GF-D8 (cell line): ENCODE measurements at regions not wholly inside any gene's neighbourhood (a gene's known extent, or its start where the extent isn't known, plus 50 kb on each side); places are given as distances from the start of the nearest gene placed in this dataset.
"Not testable (repeated sequence)": the region's sequence is repeated elsewhere in the genome, so short reads cannot be mapped to it uniquely, and the experiment has no call there.

Source experiments
- DNase-seq: peaks from one replicate; lab custom pipeline; 2025; lab: John Stamatoyannopoulos, UW

- DNase-seq: no peak
Observed at GRCh38 chr13:55029280-55029679, 2000.7 kb downstream of the OLFM4 start.

DNA sequence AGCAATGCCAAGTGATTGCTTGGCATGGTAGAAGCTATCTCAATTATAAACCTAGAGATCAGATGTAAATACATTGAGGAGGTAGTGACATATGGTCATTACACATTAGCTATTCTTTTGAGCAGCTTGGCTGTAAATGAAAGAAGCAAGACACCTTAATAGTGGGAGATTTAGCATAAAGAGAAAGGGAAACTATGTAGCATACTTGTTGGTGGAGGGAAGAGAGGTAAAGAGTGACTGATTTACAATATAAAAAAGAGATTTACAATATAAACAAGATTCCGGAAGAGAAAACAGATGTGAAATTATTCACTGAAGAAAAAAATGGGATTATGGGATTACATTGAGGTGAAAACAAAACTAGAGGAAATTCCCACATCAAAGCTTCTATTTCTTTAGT is 2009.6 kb downstream of the OLFM4 start:
- no peak for DNase-seq

DNA sequence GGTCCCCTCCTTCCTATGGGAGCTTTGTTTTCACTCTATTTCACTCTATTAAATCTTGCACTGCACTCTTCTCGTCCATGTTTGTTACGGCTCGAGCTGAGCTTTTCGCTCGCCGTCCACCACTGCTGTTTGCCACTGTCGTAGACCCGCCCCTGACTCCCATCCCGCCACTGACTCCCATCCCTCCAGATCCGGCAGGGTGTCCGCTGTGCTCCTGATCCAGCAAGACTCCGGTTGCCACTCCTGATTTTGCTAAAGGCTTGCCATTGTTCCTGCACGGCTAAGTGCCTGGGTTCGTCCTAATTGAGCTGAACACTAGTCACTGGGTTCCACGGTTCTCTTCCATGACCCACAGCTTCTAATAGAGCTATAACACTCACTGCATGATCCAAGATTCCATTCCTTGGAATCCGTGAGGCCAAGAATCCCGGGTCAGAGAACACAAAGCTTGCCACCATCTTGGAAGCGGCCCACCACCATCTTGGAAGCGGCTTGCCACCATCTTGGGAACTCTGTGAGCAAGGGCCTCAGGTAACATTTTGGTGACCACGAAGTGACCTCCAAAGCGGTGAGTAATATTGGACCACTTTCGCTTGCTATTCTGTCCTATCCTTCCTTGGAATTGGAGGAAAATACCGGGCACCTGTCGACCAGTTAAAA is 2025.4 kb downstream of the OLFM4 start:
- DNase-seq: not testable (repeated sequence)

- DNase-seq: not testable (repeated sequence)
Observed at GRCh38 chr13:55055666-55056065, 2027.1 kb downstream of the OLFM4 start.

GRCh38 chr13:55062662-55063061 is 2034.0 kb downstream of the OLFM4 start:
- no peak for DNase-seq

- no peak for DNase-seq
Observed at GRCh38 chr13:55067946-55068345, 2039.3 kb downstream of the OLFM4 start.

DNA sequence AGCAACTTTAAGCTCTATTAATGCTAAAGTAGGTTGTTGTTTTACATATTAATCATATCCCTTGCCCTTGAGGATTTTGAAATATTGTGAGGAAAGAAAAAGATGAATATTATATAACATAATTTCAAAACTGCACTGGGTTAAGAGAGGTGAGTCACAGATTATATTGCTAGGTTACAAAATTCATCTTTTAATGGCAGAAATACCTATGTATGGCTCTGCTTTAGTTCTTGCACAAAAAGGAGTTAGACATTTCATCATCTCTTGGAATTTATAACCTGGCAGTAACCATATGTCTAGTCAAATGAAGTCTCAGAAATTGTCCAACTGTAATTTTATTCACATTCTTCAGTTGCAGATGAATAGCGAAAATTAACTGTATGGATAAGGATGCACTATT is 2041.1 kb downstream of the OLFM4 start:
- no peak for DNase-seq

DNA sequence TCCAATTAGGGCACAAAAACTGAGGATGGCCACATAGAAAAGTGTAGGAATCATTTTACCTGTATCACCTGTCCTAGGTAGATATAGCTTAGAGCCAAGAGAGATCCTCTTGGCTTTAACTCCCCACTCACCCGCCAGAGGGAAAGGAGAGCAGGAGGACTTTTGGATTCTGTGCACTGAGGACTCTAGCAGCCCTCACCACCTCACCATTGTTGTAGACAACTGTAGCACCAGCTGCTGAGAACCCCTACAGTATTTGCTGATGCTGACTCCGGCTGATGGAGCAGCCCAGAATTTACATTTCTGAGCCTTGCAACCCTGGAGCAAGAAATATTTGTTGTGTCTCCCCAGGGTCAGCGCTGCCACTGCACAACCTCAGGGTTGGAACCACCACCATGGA is 2044.4 kb downstream of the OLFM4 start:
- DNase-seq: no peak

GRCh38 chr13:55084630-55085029 is 2056.0 kb downstream of the OLFM4 start:
- no peak for DNase-seq

DNA sequence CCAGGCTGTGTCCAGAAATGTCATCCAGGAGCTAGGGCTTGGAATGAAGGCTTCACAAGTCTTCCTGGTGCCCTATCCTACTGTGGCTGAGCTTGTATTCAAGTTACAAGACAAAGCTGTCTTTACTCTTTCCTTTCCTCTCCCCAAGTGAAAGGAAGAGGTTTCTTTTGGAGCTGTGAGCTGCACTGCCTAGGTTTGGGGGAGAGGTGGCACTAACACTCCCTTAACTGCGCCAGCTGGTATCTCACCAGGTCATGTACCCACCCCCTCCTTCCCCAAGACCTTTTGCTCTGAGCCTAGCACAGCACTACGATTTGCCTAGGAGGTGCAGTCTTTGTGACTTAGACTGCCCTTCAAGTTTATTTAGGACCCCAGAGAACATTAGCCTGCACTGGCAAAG is 2053.6 kb upstream of the PRR20A start:
- no peak for DNase-seq

- no peak for DNase-seq
Observed at GRCh38 chr13:55090612-55091011, 2050.1 kb upstream of the PRR20A start.

DNA sequence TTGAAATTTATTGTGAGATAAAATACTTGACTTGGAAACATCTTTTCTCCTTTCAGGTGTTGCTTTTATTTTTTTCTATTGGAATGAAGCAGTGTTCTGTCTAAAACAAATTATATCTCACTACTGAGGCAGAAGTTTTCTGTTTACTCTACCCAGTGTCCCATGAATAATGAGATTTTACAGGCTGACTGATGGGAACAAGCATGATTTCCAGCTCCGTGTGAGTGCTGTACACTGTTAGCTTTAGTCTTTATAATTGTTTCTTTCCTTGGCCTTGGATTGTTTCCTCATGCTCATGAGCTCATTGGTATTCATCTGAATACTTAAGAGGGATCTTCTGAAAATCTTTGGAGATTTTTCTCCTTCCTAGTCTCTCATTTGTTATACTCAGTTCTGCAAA is 2049.5 kb upstream of the PRR20A start:
- no peak for DNase-seq

GRCh38 chr13:55106509-55106908 is 2034.2 kb upstream of the PRR20A start:
- DNase-seq: no peak

DNA sequence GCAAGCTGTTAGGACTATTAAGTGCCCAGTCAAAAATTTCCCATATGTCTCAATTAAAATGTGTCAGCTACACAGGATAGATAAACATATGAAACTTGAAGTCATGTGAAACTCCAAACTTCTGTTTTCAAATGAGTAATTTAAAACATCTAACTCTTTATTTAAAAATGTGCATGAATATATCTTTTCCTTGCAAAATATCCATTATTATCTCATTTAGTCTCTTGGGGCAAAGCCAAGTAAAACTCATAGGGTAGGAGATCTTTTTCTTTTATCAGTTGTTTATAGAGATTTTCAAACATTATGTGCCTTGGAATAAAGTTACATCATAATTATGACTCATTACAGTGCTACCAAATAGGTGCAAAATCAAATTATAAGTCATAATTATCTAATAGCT is 2020.1 kb upstream of the PRR20A start:
- DNase-seq: no peak

- DNase-seq: no peak
Observed at GRCh38 chr13:55155046-55155445, 1985.7 kb upstream of the PRR20A start.

- no peak for DNase-seq
Observed at GRCh38 chr13:55159765-55160164, 1981.0 kb upstream of the PRR20A start.

GRCh38 chr13:55160867-55161266 is 1979.9 kb upstream of the PRR20A start:
- no peak for DNase-seq

DNA sequence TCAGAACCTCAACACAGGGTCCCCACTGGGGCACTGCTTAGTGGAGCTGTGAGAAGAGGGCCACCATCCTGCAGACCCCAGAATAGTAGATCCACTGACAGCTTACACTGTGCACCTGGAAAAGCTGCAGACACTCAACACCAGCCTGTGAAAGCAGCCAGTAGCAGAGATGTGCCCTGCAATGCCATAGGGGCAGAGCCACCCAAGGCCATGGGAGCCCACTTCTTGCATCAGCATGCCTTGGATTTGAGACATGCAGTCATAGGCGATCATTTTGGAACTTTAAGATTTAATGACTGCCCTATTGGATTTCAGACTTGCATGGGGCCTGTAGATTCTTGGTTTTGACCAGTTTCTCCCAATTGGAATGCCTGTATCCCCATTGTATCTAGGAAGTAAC is 1962.1 kb upstream of the PRR20A start:
- not testable (repeated sequence) for DNase-seq

DNA sequence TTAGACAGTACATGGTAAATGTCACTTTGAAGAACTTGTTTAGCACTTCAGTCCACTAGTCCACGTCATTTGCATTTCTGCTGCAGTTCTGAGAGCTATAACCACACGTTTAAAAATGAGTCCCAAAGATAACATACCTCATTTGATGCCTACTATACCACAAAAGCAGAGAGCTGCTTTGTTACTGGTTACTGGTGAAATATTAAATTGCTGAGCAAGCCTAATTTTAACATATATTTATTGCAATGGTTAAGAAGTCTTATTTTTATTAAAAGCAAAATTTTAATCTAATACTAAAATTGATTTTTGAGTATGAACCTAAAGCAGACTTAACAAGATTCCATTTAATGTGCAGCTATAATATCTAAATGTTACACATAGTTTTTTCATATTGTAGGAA is 1949.7 kb upstream of the PRR20A start:
- DNase-seq: no peak

GRCh38 chr13:55199134-55199533 is 1941.6 kb upstream of the PRR20A start:
- no peak for DNase-seq

GRCh38 chr13:55214841-55215345 is 1925.8 kb upstream of the PRR20A start:
- DNase-seq: no peak

DNA sequence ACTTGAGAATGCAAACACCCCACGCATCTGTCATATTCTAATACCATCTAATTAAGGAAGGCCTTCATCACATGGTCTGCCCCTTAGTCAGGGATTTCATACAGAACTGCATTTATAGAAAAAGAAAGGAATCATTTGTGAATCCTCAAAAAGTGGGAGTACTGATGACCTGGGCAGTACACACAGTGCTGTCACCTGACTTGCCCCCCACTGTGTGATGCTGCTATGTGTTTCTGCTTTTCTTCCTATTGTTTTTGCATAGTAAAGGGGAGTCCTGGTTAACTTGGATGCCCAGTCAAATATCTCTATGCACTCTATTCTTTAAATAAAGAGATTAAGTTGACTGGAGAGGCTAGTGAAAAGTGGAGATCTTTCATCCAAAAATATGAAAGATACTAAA is 1921.2 kb upstream of the PRR20A start:
- no peak for DNase-seq

DNA sequence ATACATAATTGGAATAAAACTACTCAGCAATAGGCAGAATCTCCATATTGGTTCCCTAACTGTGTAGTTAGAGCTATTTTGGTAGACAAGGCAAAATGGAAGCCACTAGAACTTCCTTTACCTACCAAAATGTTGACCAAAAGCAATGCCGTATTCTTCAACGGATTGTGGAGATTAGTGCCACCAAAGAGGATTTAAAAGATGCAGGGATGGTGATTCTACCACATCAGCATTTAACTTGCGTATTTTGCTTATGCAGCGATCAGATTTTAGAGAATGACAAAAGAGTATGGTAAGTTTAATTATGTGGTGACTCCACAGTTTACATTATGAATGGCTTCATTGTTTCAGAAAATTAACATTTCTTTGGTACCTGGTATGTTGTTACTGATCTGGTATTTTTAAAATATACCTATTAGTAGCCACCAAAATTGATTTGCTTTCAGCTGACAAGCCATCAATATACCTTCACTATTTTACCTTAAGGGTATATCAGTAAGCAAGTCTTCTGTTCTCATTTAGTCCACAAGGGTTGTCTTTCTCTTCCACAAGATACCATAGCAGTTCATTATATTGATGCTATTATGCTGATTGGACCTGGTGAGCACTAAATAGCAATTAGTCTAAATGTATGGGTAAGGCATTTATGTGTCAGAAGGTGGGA is 1910.7 kb upstream of the PRR20A start:
- no peak for DNase-seq

- no peak for DNase-seq
Observed at GRCh38 chr13:55230570-55230908, 1910.2 kb upstream of the PRR20A start.
